ENCODE measurements at regions not wholly inside any gene's neighbourhood (a gene's known extent, or its start where the extent isn't known, plus 50 kb on each side); places are given as distances from the start of the nearest gene placed in this dataset.

DNA sequence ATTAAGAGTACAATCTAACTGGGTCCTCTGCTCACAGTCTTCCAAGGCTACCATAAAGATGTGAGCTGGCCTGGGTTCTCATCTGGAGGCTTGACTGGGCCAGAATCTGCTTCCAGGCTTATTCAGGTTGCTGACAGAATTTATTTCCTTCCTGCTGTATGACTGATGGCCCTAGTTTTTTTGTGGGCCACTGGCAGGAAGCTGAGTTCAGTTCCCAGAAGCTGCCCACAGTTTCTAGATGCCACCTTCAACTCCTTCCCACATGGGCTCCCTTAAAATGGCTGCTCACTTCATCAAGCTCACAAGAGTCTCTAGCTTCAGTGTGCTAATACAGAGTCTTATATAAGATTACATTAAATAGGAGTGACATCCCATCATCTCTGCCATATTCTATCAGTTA is 121.7 kb upstream of the CAND1 start:
- TF ChIP-seq CTCF (IDR thresholded peaks at IDR 0.05) (no peak), POLR2A (IDR thresholded peaks at IDR 0.05) (no peak), POLR2AphosphoS5 (IDR thresholded peaks at IDR 0.05) (no peak)

Measured in stomach (tissue), 4 donors.